Umbilical cord (tissue), 1 donor: ENCODE measurements at regions not wholly inside any gene's neighbourhood (a gene's known extent, or its start where the extent isn't known, plus 50 kb on each side); places are given as distances from the start of the nearest gene placed in this dataset.

Experiments
- DNase-seq: peaks from one replicate; pipeline ENCODE4 v3.0.0-alpha.2; 2015; ENCODE audit warnings: low spot score

DNA sequence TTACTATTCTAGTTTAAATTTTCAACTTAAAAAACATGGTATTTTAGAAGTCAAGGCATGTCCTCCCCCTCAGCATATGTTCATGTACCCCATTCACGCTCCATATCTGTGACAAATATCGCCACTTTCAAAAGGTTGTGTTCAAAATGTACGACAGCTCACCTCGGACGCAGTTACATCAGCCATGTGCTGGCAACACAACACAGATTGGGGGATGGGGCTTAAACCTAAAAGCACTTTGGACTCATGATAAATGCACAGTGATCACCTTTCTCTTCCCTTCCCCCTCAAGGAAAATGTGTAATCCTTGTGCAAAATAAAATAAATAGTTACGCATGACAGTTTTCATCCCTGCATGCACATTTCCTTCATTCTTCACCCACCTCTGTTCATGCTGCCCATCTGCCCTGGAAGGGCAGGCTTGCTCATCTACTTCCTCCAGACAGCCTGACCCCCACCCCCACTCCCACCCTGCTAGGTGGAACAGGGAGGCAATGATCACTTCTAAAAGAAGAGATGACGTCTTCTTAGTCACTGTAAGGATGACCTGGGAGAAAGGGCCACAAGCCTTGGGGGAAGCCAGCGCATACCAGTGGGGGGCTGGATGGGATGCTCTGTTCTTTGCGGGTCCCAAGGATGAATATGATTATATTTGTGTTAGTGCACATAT is 271.4 kb upstream of the SEMA6D start:
- DNase-seq = no peak

GRCh38 chr15:47460795-47461573 is 256.3 kb upstream of the SEMA6D start:
- DNase-seq = no peak

- DNase-seq = no peak
These were observed 255.6 kb upstream of the SEMA6D start for GRCh38 chr15:47461652-47462141.

GRCh38 chr15:47466357-47466756 is 250.9 kb upstream of the SEMA6D start:
- DNase-seq = no peak

- DNase-seq = no peak
These were observed 246.3 kb upstream of the SEMA6D start for GRCh38 chr15:47470983-47471382.

DNA sequence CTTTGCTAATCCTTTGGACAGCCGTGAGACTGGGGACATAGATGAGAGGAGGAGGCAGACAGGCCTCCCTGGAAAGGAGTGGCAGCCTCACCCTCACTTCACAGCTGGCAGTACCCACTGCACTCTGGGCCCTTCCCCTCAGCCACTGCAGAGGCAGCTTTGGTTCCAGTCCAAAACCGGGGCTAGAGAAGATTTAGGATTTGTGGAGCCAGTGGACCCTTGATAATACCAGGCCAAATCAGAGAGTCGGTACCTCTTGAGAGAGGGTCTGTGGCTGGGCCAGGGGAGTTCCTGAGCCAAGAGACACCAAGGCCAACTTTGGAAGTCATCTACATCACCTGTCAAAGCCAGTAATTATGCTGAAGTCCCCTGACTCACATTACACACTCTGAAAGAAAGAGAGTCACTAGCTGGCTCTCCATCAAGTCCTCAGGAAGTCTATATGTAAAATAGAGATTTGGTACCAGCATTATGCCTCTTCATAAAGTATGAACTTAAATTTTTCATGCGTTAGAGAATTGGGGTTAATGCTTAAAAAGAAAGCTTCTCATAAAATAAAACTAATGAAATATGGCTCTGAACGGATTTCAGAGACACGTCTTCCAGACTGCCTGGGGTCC is 244.1 kb upstream of the SEMA6D start:
- DNase-seq = peak; percentile 10

- peak; percentile 59 for DNase-seq
These were observed 243.5 kb upstream of the SEMA6D start for GRCh38 chr15:47473832-47474231.

DNA sequence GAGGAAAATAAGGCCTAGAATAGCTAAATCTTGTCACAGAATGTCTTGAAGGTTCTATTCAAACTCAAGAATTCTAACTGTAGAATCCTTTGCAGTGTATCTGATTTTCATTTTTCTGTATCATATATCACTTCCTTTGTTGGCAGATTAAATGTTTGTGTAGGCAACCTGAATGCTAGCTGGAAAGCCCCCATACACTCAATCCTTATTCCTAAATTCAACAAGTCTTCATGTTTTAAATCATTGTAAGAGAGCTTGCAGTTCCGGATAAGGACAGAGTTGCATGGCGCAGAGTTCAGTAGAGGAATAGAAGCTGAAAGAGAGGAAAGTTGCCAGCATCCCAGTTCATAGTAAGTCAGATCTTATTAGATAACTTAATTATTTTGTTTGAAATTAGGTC is 242.0 kb upstream of the SEMA6D start:
- DNase-seq = no peak

DNA sequence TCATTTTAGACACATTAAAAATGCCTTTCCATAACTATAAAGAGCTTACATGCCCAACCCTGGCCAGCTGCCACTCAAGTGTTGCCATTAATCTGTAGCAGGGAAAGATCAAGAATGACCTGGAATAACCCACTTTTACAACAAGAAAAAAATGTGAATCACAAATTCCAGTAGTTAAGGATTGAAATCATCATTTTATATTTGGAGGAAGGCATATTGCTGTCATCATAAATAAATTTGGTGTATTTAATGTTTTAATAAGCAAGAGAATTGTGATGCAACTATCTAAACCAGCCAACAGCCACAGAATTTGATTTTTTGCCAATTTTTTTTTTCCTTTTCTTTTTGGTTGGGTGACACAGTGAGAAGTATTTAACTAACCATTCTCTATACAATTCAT is 240.0 kb upstream of the SEMA6D start:
- DNase-seq = no peak

- DNase-seq = no peak
These were observed 233.2 kb upstream of the SEMA6D start for GRCh38 chr15:47484059-47484458.

DNA sequence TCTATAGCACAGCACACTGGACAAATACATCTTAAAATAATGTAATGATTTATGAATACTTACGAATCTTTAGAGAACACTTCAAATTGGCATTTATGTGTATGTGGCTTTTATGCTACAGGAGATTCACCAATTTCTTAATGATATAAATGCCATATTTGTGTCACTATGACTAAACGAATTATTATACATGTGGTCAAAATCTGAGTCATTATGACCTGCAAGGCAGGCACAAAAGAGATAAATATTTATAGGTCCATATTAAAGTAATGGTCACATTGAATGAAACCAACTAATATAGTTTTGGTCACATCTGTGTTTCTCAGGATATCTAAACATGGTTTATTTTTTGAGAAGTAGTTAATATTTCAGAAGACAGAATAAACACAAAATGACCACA is 232.3 kb upstream of the SEMA6D start:
- no peak for DNase-seq

- no peak for DNase-seq
These were observed 231.9 kb upstream of the SEMA6D start for GRCh38 chr15:47485419-47485818.

DNA sequence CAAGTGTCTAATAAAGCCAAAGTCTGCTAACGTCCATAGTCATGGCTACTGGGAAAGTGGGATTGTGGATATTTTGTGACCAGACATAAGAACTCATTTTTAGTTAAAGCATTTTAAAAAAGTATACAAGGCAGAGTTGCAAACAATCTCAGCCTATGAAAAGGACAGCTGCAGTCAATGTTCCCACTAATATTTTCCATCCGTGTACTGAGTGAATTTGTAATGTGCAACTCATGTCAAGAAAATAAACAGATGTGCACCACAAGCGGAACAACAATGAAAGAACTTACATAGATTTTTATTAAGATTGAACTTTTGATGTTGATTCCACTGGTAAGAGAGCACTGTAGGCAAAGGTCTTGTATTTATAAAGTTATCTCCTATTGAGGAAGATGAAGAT is 231.3 kb upstream of the SEMA6D start:
- no peak for DNase-seq

GRCh38 chr15:47492195-47492594 is 225.1 kb upstream of the SEMA6D start:
- no peak for DNase-seq

DNA sequence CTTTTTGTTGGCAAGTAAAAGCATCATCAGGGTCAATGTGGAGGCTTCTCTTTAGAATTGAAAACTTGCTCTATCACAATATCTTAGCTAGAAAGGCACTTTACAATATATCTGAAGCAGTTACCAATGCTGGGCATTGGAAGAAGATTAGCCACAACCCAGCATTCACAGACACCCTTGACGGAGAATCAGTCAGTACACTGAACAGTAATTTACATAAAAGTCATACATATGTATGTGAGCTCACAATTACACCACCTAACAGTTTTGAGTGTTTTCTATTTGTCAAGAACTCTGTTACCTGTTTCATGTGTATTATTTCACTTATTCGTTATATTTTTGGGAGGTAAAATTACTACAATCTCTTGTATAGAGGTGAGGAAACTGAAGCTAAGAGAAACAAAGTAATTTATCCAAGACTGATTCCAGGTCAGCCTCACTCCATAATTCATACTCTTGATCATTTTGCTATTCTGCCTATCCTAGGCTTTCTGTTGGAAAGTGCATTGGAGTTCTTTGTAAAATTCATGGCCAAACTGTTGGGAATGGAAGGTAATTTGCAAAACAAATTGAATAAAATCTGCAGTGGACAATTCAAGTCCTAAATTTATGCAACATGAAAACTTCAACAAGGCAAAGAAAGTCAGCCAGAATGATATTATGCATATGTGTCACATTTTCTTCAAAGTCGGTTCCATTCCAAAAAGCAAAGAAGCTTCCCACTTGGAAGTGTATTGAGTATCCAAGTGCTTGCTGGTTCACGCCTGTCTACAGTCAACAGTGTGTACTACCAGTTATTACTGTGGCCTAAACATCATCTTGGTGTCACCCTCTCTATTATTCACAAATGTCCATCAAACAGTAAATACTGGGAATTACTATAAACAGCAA is 223.7 kb upstream of the SEMA6D start:
- no peak for DNase-seq

DNA sequence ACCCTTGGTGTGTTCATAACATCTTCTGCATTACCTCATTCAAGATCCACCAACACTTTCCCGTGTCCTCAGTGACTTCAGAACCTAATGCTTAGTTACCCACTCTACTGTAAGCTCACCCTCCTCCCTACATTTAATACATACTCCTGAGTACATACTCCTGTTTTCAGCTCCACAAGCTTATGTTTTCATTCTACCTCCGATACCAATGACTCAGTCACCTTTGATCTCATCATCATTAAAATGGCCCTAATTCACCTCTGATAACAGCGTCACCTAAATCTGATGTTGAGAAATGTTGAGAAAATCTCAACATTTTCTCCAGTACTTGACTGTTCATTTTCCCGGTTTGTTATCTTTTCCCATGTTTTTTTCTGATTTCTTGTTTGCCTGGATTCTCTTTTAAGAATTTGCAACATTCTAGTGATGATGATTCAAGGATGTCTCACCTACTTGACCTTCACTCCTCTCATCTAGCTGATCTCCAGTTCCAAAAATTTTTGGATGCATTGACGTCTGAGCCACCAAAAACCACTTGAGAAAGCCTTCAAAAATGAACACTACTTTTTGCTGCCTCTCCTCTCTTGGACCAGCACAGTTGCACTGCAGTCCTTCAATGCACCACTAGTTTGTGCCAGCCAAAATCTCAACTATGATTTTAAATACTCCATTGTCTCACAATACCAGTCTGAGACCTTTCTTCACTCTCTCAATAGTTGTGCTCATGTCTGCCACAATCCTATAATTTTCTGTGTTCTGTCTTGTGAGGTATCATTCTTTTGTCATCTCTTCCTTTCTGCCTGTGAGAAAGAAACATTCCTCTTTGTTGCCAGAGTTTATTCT is 220.7 kb upstream of the SEMA6D start:
- DNase-seq = no peak

DNA sequence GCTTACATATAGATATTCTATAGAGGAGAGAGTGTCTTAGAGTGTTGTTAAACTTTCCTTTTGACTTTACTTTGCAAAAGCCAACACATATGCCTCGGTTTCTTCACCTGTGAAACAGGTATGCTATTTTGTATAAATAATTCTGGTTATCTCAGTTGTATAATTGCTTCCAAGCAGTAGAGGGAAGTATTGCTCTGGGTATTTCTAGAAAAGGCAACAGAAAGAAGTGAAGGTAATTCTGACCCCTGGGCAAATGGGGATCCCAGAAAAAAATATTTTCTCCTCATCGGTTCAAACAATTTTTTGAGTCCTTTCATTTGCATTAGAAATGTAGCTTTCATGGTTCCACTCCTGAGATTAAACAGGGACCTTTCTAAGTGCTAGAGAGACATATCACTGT is 216.5 kb upstream of the SEMA6D start:
- no peak for DNase-seq

GRCh38 chr15:47502041-47502440 is 215.3 kb upstream of the SEMA6D start:
- DNase-seq = no peak

GRCh38 chr15:47503876-47504275 is 213.4 kb upstream of the SEMA6D start:
- DNase-seq = no peak

DNA sequence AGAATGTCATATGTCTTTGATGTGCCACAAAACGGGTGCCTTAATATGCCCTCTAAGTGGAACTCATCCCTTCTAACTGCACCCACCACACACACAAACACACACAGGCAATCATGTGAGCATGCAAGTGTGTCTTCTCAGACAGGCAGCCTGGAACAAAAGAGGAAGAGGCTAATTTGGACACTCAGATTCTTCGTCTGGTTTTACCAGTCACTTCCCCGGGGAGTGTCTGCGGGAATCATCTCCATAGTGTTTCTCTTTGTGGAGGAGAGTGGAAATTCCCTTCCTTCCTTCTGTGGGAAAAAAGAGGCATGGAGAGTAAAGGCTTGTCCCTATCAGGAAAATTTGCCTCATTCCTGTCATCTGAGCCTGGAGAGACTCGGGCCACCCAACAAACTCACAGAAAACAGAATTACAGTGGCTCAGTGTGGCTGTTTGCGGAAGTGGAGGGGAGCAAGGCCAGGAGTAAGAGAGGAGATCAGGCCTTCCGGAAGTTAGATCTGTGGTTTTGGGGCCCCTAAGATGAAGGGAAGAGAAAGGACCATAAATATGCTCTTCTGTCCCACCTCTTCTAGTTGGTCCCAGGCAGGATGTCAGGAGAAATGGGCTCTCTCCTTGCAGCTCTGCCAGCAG is 212.6 kb upstream of the SEMA6D start:
- DNase-seq = peak; percentile 24
